ENCODE measurements at regions not wholly inside any gene's neighbourhood (a gene's known extent, or its start where the extent isn't known, plus 50 kb on each side); places are given as distances from the start of the nearest gene placed in this dataset.

- TF ChIP-seq CTCF (conservative IDR thresholded peaks at IDR 0.05; ENCODE audit: low read depth, low read length): no peak
- TF ChIP-seq EZH2 (IDR thresholded peaks at IDR 0.05; ENCODE audit: low read length, unreplicated experiment): no peak
- TF ChIP-seq EZH2phosphoT487 (IDR thresholded peaks at IDR 0.05; ENCODE audit: borderline replicate concordance, low read length): no peak
Measured at GRCh38 chr18:22040533-22040932, 128.9 kb upstream of the GATA6 start.
